GM12872 (cell line): ENCODE measurements at regions not wholly inside any gene's neighbourhood (a gene's known extent, or its start where the extent isn't known, plus 50 kb on each side); places are given as distances from the start of the nearest gene placed in this dataset.

ENCODE experiments used
- TF ChIP-seq, protein P1 (sequence below): IDR thresholded peaks from 3 replicates; pipeline ENCODE4 v1.5.1; 2011; ENCODE audit warnings: low read depth, mild to moderate bottlenecking, low read length, moderate library complexity; ENCODE audit not compliant: insufficient read depth

DNA sequence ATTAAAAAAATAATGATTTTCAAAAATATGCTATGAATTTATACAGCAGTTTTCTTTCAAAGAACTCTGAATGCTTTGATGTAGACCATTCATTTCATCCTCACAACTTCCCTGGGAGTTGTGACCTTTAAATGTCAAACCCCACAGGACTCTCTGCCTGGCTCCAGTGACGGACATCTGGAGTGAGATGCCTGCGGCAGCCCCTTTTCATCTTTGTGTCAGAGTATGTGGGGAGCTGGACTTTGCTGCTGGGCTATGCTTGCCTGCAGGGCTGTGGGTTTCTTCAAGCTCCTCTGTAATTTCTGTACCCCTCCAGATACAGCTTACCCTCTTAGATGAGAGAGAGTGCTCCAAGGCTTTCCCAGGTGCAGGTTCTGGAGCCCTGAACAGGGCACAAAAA lies 70.6 kb upstream of the RASGRP1 start:
- TF ChIP-seq, protein P1, sequence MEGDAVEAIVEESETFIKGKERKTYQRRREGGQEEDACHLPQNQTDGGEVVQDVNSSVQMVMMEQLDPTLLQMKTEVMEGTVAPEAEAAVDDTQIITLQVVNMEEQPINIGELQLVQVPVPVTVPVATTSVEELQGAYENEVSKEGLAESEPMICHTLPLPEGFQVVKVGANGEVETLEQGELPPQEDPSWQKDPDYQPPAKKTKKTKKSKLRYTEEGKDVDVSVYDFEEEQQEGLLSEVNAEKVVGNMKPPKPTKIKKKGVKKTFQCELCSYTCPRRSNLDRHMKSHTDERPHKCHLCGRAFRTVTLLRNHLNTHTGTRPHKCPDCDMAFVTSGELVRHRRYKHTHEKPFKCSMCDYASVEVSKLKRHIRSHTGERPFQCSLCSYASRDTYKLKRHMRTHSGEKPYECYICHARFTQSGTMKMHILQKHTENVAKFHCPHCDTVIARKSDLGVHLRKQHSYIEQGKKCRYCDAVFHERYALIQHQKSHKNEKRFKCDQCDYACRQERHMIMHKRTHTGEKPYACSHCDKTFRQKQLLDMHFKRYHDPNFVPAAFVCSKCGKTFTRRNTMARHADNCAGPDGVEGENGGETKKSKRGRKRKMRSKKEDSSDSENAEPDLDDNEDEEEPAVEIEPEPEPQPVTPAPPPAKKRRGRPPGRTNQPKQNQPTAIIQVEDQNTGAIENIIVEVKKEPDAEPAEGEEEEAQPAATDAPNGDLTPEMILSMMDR: no peak

DNA sequence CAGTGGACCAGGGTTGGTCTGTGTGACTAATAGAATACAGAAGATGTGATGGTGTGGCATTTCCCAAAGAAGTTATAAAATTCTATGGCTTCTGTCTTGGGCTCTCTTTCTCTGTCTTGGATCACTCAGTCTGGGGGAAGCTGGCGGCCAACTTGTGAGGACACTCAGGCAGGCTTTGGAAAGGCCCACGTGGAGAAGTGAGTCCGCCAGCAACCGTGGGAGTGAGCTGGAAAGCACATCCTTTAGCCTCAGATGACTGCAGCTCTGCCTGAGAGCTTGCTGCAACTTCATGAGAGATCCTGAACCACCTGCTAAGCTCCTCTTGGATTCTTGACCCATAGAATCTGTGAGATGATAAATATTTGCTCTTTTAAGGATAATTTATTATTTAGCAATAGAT lies 72.0 kb upstream of the RASGRP1 start:
- TF ChIP-seq, protein P1: no peak

DNA sequence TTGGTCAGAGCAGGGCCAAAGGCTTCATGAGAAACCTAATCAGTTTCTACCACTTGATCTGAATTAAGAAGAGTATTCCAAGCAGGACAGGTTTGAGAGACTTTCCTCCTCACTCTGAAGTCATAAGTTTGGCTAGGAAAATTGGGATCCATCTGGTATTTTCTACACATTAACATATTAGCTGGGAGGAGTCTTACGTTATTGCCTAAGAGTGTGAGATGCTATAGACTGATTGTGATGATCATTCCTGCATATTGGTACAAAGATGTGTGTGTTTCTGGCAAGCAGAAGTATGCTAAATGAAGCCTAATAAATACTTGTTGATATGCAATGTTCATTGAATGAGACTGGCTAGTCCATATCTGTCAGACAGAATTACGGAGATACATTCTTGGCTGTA lies 73.5 kb upstream of the RASGRP1 start:
- TF ChIP-seq, protein P1: no peak

DNA sequence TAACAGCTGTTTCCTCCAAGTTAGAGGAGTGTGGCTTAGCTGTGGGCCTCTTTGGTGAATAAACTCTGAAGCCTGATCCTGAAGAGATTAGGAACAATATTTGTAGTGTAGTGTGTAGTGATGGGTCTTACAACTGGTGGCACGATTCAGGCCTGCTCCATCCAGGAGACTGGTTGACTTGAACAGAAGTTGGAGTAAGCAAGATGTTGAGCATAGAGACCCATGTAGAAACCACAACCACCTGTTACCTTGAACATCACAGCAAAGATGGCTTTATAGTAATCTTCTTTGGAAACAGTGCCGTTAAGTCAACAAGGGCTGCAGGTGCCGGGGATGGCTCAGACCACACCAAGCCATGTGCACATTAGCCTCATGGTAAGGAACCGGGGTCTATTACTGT lies 74.2 kb upstream of the RASGRP1 start:
- TF ChIP-seq, protein P1: no peak

DNA sequence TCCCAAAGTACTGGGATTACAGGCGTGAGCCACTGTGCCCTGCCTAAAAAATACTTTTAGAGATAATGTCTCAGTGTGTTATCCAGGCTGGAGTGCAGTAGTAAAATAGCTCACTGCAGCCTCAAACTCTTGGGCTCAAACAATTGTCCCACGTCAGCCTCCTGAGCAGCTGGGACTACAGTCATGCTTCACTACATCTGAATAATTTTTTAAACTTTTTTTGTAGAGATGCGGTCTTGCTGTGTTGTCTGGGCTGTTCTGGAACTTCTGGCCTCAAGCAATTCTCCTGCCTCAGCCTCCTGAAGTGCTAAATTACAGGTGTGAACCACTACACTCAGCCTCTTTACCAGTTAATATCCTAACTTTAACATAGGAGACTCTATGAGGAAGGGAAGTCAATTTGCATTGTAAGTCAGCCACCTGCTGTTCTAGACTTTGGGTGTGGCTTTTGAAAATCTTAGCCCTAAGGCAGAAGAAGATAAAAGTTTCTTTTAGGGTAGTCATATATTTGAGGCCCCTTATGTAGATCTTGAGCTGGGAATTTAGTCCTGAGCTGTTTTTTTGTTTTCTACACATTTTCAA lies 78.2 kb upstream of the RASGRP1 start:
- TF ChIP-seq, protein P1: no peak

DNA sequence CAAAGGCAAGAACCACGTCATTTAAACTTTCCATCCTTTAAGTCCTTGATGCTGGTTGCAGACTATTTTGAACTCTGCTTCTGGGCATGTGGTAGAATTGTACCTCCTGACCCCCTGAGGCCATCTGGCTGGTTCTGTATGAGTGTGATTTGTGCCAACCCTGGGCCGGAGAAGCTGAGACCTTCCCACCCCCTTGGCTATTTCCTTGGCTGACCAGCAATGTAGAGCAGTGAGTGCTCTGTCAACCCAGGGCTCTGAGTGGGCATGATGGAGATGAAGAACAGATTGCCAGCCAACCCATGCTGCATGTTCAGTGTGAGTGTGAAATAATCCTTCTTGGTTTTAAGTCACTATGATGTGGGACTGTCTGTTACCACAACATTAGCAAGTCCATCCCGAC lies 82.1 kb upstream of the RASGRP1 start:
- TF ChIP-seq, protein P1: no peak

DNA sequence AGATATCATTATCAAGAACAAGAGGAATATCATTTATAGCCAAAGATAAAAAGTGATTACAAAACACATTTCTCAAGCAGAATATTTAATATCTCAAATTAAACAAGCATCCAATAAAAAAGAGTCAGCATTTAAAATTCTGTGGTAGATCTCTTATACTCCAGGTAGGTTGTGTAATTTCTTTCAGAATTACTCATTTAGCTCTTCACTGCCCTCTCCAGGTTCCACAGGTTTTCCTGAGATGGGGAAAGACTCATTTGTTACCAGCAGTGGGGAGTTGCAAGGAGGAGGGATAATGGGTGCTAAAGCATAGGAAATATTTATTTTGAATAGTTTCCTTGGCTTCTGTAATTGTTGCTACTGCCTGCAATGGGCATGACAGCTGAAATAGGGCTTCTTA lies 83.1 kb upstream of the RASGRP1 start:
- TF ChIP-seq, protein P1: no peak
